Ishikawa (cell line): ENCODE measurements at regions not wholly inside any gene's neighbourhood (a gene's known extent, or its start where the extent isn't known, plus 50 kb on each side); places are given as distances from the start of the nearest gene placed in this dataset.

Experiments used
- EP300 ChIP-seq: IDR thresholded peaks from 2 replicates; pipeline ENCODE4 v1.6.1; 2012; ENCODE audit warnings: borderline replicate concordance
- FOXM1 ChIP-seq: IDR thresholded peaks from 2 replicates; pipeline ENCODE4 v1.6.1; 2012; ENCODE audit warnings: low read depth, borderline replicate concordance
- NFIC ChIP-seq: IDR thresholded peaks from 2 replicates; pipeline ENCODE4 v1.6.1; 2012
- RAD21 ChIP-seq: IDR thresholded peaks from 2 replicates; pipeline ENCODE4 v1.6.1; 2012; ENCODE audit warnings: low read depth
- TAF1 ChIP-seq: IDR thresholded peaks from 2 replicates; pipeline ENCODE4 v1.6.1; 2012; ENCODE audit warnings: low read depth, mild to moderate bottlenecking
- TCF12 ChIP-seq: IDR thresholded peaks from 2 replicates; pipeline ENCODE4 v1.6.1; 2012; ENCODE audit warnings: low read depth
- YY1 ChIP-seq: IDR thresholded peaks from 2 replicates; pipeline ENCODE4 v1.6.1; 2012; ENCODE audit warnings: low read depth
- TF ChIP-seq, protein P1 (sequence below): IDR thresholded peaks from 2 replicates; pipeline ENCODE4 v1.6.1; 2012
- TF ChIP-seq, protein P2 (sequence below): IDR thresholded peaks from 2 replicates; pipeline ENCODE4 v1.6.1; 2012; ENCODE audit warnings: low read depth, mild to moderate bottlenecking
- TF ChIP-seq, protein P3 (sequence below): IDR thresholded peaks from 2 replicates; pipeline ENCODE4 v1.6.1; 2012

DNA sequence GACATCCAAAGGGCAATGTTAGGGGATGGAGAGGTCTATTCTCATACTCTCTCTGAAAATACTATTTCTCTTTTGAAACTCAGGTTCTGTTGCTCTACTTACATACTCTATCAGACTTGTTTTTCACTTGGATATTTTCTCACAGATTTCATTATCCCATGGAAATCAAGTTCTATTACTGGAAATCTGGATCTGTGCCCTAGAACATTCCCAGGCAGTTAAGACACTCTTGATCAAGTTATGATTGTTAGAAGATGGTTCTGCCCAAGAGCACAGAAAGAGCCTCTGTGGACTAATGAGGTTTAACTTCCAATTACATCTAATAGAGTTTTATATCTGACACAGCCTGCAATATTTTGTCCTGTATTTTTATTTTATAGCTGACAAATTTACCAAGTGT lies 591.0 kb upstream of the ATP2B1 start:
- no peak for TF ChIP-seq RAD21
- no peak for TF ChIP-seq FOXM1
- TF ChIP-seq NFIC = no peak
- no peak for TF ChIP-seq TCF12
- TF ChIP-seq, protein P1, sequence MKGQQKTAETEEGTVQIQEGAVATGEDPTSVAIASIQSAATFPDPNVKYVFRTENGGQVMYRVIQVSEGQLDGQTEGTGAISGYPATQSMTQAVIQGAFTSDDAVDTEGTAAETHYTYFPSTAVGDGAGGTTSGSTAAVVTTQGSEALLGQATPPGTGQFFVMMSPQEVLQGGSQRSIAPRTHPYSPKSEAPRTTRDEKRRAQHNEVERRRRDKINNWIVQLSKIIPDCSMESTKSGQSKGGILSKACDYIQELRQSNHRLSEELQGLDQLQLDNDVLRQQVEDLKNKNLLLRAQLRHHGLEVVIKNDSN = no peak
- no peak for TF ChIP-seq EP300
- no peak for TF ChIP-seq YY1
- no peak for TF ChIP-seq TAF1
- TF ChIP-seq, protein P2, sequence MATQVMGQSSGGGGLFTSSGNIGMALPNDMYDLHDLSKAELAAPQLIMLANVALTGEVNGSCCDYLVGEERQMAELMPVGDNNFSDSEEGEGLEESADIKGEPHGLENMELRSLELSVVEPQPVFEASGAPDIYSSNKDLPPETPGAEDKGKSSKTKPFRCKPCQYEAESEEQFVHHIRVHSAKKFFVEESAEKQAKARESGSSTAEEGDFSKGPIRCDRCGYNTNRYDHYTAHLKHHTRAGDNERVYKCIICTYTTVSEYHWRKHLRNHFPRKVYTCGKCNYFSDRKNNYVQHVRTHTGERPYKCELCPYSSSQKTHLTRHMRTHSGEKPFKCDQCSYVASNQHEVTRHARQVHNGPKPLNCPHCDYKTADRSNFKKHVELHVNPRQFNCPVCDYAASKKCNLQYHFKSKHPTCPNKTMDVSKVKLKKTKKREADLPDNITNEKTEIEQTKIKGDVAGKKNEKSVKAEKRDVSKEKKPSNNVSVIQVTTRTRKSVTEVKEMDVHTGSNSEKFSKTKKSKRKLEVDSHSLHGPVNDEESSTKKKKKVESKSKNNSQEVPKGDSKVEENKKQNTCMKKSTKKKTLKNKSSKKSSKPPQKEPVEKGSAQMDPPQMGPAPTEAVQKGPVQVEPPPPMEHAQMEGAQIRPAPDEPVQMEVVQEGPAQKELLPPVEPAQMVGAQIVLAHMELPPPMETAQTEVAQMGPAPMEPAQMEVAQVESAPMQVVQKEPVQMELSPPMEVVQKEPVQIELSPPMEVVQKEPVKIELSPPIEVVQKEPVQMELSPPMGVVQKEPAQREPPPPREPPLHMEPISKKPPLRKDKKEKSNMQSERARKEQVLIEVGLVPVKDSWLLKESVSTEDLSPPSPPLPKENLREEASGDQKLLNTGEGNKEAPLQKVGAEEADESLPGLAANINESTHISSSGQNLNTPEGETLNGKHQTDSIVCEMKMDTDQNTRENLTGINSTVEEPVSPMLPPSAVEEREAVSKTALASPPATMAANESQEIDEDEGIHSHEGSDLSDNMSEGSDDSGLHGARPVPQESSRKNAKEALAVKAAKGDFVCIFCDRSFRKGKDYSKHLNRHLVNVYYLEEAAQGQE = no peak
- TF ChIP-seq, protein P3, sequence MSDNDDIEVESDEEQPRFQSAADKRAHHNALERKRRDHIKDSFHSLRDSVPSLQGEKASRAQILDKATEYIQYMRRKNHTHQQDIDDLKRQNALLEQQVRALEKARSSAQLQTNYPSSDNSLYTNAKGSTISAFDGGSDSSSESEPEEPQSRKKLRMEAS = no peak
